Nephron progenitor cell (in vitro differentiated cells): ENCODE measurements at regions not wholly inside any gene's neighbourhood (a gene's known extent, or its start where the extent isn't known, plus 50 kb on each side); places are given as distances from the start of the nearest gene placed in this dataset.
A peak's percentile ranks its signal among the peaks of the same experiment; 100 is the strongest.

ENCODE experiments used
- DNase-seq: peaks from one replicate; pipeline ENCODE4 v3.0.0; 2021
- H3K27ac Mint-ChIP-seq: 2 replicates; pipeline ENCODE4 v1.8.0; 2021; ENCODE audit warnings: mild to moderate bottlenecking, moderate library complexity, mixed read lengths
- H3K27me3 Mint-ChIP-seq: 2 replicates; pipeline ENCODE4 v1.8.0; 2021; ENCODE audit warnings: mild to moderate bottlenecking, low read depth, mixed read lengths; ENCODE audit not compliant: poor library complexity
- H3K36me3 Mint-ChIP-seq: 2 replicates; pipeline ENCODE4 v1.8.0; 2021; ENCODE audit warnings: low read depth, mixed read lengths
- H3K4me1 Mint-ChIP-seq: 2 replicates; pipeline ENCODE4 v1.8.0; 2021; ENCODE audit warnings: mixed read lengths
- H3K4me3 Mint-ChIP-seq: 2 replicates; pipeline ENCODE4 v1.8.0; 2021; ENCODE audit warnings: mild to moderate bottlenecking, moderate library complexity, mixed read lengths
- H3K9me3 Mint-ChIP-seq: 2 replicates; pipeline ENCODE4 v1.8.0; 2021; ENCODE audit warnings: mild to moderate bottlenecking, moderate library complexity, mixed read lengths
- TF ChIP-seq, protein P1 (sequence below): fragments of 200-600 bp; sonication (generic); IDR thresholded peaks from 2 replicates; pipeline ENCODE4 v1.5.0; 2021; ENCODE audit warnings: antibody characterized with exemption

DNA sequence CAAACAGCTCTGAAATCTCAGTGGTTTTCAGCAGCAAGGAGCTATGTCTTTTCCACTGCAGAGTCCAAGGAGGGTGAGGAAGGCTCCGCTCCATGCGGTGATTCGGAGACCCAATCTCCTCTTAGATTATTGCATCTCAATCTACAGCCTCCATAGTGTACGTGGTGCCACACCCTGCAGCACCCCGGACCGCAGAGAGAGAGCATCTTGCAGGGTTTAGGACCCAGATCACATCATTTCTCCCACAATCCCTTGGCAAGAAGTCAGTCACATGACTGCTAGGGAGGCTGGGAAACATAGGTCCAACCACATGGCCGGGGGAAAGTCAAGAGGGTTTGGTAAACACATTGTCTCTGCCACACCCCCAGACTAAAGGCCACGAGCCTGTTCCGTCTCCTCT lies 209.4 kb upstream of the TMEM132C start:
- TF ChIP-seq, protein P1, sequence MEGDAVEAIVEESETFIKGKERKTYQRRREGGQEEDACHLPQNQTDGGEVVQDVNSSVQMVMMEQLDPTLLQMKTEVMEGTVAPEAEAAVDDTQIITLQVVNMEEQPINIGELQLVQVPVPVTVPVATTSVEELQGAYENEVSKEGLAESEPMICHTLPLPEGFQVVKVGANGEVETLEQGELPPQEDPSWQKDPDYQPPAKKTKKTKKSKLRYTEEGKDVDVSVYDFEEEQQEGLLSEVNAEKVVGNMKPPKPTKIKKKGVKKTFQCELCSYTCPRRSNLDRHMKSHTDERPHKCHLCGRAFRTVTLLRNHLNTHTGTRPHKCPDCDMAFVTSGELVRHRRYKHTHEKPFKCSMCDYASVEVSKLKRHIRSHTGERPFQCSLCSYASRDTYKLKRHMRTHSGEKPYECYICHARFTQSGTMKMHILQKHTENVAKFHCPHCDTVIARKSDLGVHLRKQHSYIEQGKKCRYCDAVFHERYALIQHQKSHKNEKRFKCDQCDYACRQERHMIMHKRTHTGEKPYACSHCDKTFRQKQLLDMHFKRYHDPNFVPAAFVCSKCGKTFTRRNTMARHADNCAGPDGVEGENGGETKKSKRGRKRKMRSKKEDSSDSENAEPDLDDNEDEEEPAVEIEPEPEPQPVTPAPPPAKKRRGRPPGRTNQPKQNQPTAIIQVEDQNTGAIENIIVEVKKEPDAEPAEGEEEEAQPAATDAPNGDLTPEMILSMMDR: no peak

DNA sequence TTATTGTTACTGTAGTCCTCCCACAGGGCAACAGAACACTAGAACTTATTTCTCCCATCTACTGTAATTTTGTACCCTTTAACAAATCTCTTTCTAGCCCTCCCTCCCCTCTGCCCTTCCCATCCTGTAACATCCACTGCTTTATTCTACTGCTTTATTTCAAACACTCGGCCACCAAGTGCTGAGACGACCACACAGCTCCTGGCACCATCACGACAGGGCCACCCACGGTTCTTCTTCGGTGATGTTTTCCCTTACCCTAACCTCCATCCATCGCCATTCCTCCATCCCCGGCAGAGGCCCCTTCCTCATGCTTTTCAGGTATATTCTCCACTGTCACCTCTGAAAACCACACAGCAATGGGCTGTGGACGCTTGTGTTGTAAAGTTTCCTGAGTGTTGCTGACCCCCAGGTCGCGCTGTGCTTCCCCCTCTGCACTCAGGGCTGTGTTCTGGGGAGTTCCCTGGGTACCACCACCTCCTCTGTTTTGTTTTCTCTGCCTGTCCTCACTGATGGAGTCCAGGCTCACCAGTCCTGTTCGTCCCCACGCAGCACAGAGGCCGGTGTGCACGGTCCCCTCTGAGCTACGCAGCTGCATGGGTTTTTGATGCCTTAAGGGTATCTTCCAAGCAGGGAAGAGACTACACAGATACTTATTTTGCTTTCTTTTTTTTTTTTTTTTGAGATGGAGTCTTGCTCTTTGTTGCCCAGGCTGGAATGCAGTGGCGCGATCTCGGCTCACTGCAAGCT lies 207.2 kb upstream of the TMEM132C start:
- DNase-seq: no peak
- Mint-ChIP-seq H3K27me3 (peaks cover 3% of the 10 kb centered on the region), H3K27ac (no peak overlapping the region), H3K36me3 (no peaks in the 10 kb centered on the region), H3K4me3 (no peak overlapping the region), H3K4me1 (peaks cover 20% of the 10 kb centered on the region), H3K9me3 (no peaks in the 10 kb centered on the region)
- TF ChIP-seq, protein P1: no peak

More for the DNA sequence above, 209.4 kb upstream of the TMEM132C start:
- Mint-ChIP-seq H3K9me3 (no peaks in the 10 kb centered on the region), H3K4me1 (peaks cover 20% of the 10 kb centered on the region), H3K36me3 (no peaks in the 10 kb centered on the region), H3K4me3 (no peak overlapping the region), H3K27ac (no peak overlapping the region), H3K27me3 (peaks cover 7% of the 10 kb centered on the region)
- no peak for DNase-seq

DNA sequence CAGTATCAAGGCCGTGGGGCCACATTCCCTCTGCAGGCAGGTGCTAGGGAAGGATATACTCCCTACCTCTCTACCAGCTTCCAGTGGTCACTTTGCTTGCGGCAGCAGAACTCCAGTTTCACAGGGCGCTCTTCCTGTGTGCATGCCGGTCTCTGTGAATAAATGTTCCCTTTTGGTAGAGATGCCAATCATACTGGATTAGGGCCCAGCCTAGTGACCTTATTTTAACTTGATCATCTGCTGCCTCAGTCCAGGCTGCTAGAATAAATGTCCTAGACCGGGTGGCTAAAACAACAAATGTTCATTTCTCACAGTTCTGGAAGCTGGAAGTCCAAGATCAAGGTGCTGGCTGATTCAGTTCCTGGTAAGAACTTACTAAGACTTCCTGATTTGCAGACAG lies 198.8 kb upstream of the TMEM132C start:
- H3K4me3 Mint-ChIP-seq: no peak overlapping the region
- peak overlapping the region; percentile 25 for H3K27ac Mint-ChIP-seq
- H3K9me3 Mint-ChIP-seq: peaks cover 8% of the 10 kb centered on the region
- peaks cover 10% of the 10 kb centered on the region for H3K4me1 Mint-ChIP-seq
- H3K27me3 Mint-ChIP-seq: peaks cover 10% of the 10 kb centered on the region
- TF ChIP-seq, protein P1: no peak
- no peak for DNase-seq
- no peaks in the 10 kb centered on the region for H3K36me3 Mint-ChIP-seq

DNA sequence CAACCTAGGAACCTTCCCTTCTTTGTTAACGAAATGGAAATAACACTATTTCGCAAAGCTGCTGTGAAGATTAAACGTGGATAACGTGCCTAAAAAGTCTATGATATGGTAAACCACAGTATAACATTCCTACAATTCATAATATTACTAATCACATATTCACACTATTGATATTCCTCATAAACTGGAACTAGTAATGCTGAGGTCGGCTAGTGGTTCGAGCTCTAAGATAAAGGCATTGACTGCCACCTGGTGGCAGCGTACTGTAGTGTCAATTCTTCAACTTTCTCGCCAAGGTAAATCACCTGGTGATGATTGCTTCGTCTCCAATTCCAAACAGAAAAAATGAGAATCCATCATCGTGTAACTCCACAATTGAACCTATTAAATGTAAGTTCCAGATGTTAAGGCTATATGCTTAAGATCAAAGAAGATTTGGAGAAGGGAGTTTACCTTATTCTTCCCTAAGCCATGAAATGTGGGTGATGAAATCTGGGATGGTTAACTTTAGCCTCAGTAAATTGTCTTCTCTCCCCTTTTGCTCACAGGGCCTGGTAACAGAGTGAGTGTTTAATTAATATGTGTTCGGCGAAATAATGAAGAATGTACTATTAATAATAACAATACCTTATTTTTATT lies 197.5 kb upstream of the TMEM132C start:
- Mint-ChIP-seq H3K36me3 (no peaks in the 10 kb centered on the region), H3K9me3 (peaks cover 11% of the 10 kb centered on the region), H3K4me1 (peaks cover 10% of the 10 kb centered on the region), H3K27me3 (peaks cover 10% of the 10 kb centered on the region), H3K27ac (no peak overlapping the region), H3K4me3 (no peak overlapping the region)
- DNase-seq: peak; percentile 61
- TF ChIP-seq, protein P1: peak; percentile 79

DNA sequence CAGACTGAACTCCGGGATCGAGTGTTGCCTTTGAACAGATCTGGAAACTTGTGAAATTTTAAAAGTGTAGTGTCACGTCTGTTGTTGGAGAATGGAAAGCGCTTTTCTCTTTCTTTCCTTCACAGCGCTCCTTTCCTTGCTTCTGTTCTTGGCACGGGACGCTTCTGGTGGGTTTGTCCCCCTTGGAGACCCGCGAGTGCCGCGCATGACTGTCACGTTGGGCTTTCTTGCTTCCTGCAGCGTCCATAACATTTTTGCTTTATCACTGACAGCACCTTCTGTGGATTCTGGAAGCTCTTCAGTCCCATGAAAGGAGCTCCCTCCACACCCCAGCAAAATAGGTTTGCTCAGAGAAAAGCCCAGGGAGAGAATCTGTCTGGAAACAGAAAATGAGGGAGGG lies 193.0 kb upstream of the TMEM132C start:
- Mint-ChIP-seq H3K4me3 (no peak overlapping the region), H3K27me3 (peaks cover 18% of the 10 kb centered on the region), H3K36me3 (no peaks in the 10 kb centered on the region), H3K27ac (no peak overlapping the region), H3K4me1 (peaks cover 8% of the 10 kb centered on the region), H3K9me3 (peaks cover 18% of the 10 kb centered on the region)
- no peak for DNase-seq
- TF ChIP-seq, protein P1: no peak
